ENCODE measurements at regions not wholly inside any gene's neighbourhood (a gene's known extent, or its start where the extent isn't known, plus 50 kb on each side); places are given as distances from the start of the nearest gene placed in this dataset.

- TF ChIP-seq POLR2A (IDR thresholded peaks at IDR 0.05), result no peak
- DNase-seq, result no peak
- intact Hi-C loops (cut with DNase I), result no loop called here
- no peak overlapping the region for H3K4me3 ChIP-seq (replicated peaks in 1 of 3)
- no peaks in the 10 kb centered on the region for H3K9me3 ChIP-seq
- no peaks in the 10 kb centered on the region for H3K4me1 ChIP-seq
- WGBS, 2 donors, result 74 to 88% methylated on average over 1 of the region's 1 CpG
- no peak overlapping the region for H3K27ac ChIP-seq
- no peaks in the 10 kb centered on the region for H3K27me3 ChIP-seq
- no peaks in the 10 kb centered on the region for H3K36me3 ChIP-seq
Observed at GRCh38 chr6:132016396-132016795, 65.2 kb upstream of the CCN2 start.

GRCh38 chr6:132011582-132011981 is 60.4 kb upstream of the CCN2 start:
- H3K9me3 ChIP-seq, result no peaks in the 10 kb centered on the region
- no peak overlapping the region for H3K4me3 ChIP-seq (replicated peaks in 1 of 3)
- no peaks in the 10 kb centered on the region for H3K36me3 ChIP-seq
- 70 to 86% methylated on average over 2 of the region's 2 CpGs for WGBS, 2 donors
- intact Hi-C loops (cut with DNase I), result no loop called here
- DNase-seq, result no peak
- H3K27ac ChIP-seq, result no peak overlapping the region
- no peaks in the 10 kb centered on the region for H3K27me3 ChIP-seq
- H3K4me1 ChIP-seq, result no peaks in the 10 kb centered on the region
- TF ChIP-seq POLR2A (IDR thresholded peaks at IDR 0.05) (no peak), CTCF (IDR thresholded peaks at IDR 0.05) (no peak)

GRCh38 chr6:132009175-132009574 is 58.0 kb upstream of the CCN2 start:
- intact Hi-C loops (cut with DNase I), result no loop called here
- H3K4me1 ChIP-seq, result no peaks in the 10 kb centered on the region
- TF ChIP-seq CTCF (IDR thresholded peaks at IDR 0.05) (no peak), POLR2A (IDR thresholded peaks at IDR 0.05) (no peak)
- no peaks in the 10 kb centered on the region for H3K27me3 ChIP-seq
- no peaks in the 10 kb centered on the region for H3K9me3 ChIP-seq
- H3K36me3 ChIP-seq, result no peaks in the 10 kb centered on the region
- DNase-seq, result no peak
- H3K27ac ChIP-seq, result no peak overlapping the region
- no peak overlapping the region for H3K4me3 ChIP-seq (replicated peaks in 1 of 3)

GRCh38 chr6:132007474-132008190 is 56.5 kb upstream of the CCN2 start:
- Histone ChIP-seq H3K9me3 (no peaks in the 10 kb centered on the region), H3K36me3 (no peaks in the 10 kb centered on the region), H3K4me1 (no peaks in the 10 kb centered on the region), H3K27ac (no peak overlapping the region), H3K27me3 (no peaks in the 10 kb centered on the region), H3K4me3 (replicated peaks in 1 of 3) (no peak overlapping the region)
- DNase-seq, result no peak
- TF ChIP-seq CTCF (IDR thresholded peaks at IDR 0.05), result no peak
- TF ChIP-seq POLR2A (IDR thresholded peaks at IDR 0.05), result no peak
- 82 to 85% methylated on average over 2 of the region's 2 CpGs for WGBS, 2 donors
- intact Hi-C loops (cut with DNase I), result no loop called here

- no peaks in the 10 kb centered on the region for H3K36me3 ChIP-seq
- H3K4me3 ChIP-seq (replicated peaks in 1 of 3), result no peak overlapping the region
- no peaks in the 10 kb centered on the region for H3K4me1 ChIP-seq
- WGBS, 2 donors, result 80 to 91% methylated on average over 2 of the region's 2 CpGs
- intact Hi-C loops (cut with DNase I), result no loop called here
- DNase-seq, result no peak
- no peaks in the 10 kb centered on the region for H3K27me3 ChIP-seq
- no peak for TF ChIP-seq POLR2A (IDR thresholded peaks at IDR 0.05)
- TF ChIP-seq CTCF (IDR thresholded peaks at IDR 0.05), result no peak
- no peaks in the 10 kb centered on the region for H3K9me3 ChIP-seq
- H3K27ac ChIP-seq, result no peak overlapping the region
Observed at GRCh38 chr6:132005178-132005577, 54.0 kb upstream of the CCN2 start.

All from thyroid gland (tissue), 4 donors.